Osteoblast (primary cell): ENCODE measurements at regions not wholly inside any gene's neighbourhood (a gene's known extent, or its start where the extent isn't known, plus 50 kb on each side); places are given as distances from the start of the nearest gene placed in this dataset.

ENCODE experiments used
- DNase-seq: peaks from one replicate; pipeline ENCODE4 v3.0.0; 2011; ENCODE audit warnings: low spot score, mixed read lengths; ENCODE audit not compliant: insufficient read length; ENCODE audit errors: missing footprints
- H2AFZ ChIP-seq: 2 replicates; pipeline ENCODE4 v1.6.0; 2011; ENCODE audit warnings: mild to moderate bottlenecking, low read length
- H3K27ac ChIP-seq: 2 replicates; pipeline ENCODE4 v1.5.1; 2011; ENCODE audit warnings: mild to moderate bottlenecking, low read depth, low read length, moderate library complexity
- H3K27me3 ChIP-seq: 2 replicates; pipeline ENCODE4 v1.6.0; 2012; ENCODE audit warnings: mild to moderate bottlenecking, control low read depth, inconsistent platforms, low read length, moderate library complexity; ENCODE audit not compliant: insufficient read depth
- H3K36me3 ChIP-seq: 2 replicates; pipeline ENCODE4 v1.5.1; 2011; ENCODE audit warnings: mild to moderate bottlenecking, low read length, control low read depth, moderate library complexity; ENCODE audit not compliant: insufficient read depth
- H3K4me1 ChIP-seq: 2 replicates; pipeline ENCODE4 v1.5.1; 2011; ENCODE audit warnings: mild to moderate bottlenecking, low read length, control low read depth, moderate library complexity; ENCODE audit not compliant: insufficient read depth
- H3K4me2 ChIP-seq: 2 replicates; pipeline ENCODE4 v1.6.0; 2011; ENCODE audit warnings: mild to moderate bottlenecking, low read length; ENCODE audit not compliant: insufficient read depth
- H3K4me3 ChIP-seq: fragments of 200-600 bp; sonication (generic); 3 replicates; pipeline ENCODE4 v1.5.1; 2012; ENCODE audit warnings: mild to moderate bottlenecking, low read length, inconsistent platforms; ENCODE audit not compliant: insufficient read depth
- H3K79me2 ChIP-seq: 2 replicates; pipeline ENCODE4 v1.6.0; 2012; ENCODE audit warnings: mild to moderate bottlenecking, low read length, control low read depth, inconsistent platforms; ENCODE audit not compliant: insufficient read depth
- H3K9me3 ChIP-seq: 2 replicates; pipeline ENCODE4 v1.5.1; 2011; ENCODE audit warnings: low read depth, low read length, control low read depth
- H4K20me1 ChIP-seq: 2 replicates; pipeline ENCODE4 v1.6.0; 2012; ENCODE audit warnings: mild to moderate bottlenecking, low read length, control low read depth; ENCODE audit not compliant: insufficient read depth
- TF ChIP-seq, protein P1 (sequence below): IDR thresholded peaks from 2 replicates; pipeline ENCODE4 v1.5.1; 2011; ENCODE audit warnings: mild to moderate bottlenecking, low read depth, low read length, moderate library complexity; ENCODE audit errors: extremely low read depth

DNA sequence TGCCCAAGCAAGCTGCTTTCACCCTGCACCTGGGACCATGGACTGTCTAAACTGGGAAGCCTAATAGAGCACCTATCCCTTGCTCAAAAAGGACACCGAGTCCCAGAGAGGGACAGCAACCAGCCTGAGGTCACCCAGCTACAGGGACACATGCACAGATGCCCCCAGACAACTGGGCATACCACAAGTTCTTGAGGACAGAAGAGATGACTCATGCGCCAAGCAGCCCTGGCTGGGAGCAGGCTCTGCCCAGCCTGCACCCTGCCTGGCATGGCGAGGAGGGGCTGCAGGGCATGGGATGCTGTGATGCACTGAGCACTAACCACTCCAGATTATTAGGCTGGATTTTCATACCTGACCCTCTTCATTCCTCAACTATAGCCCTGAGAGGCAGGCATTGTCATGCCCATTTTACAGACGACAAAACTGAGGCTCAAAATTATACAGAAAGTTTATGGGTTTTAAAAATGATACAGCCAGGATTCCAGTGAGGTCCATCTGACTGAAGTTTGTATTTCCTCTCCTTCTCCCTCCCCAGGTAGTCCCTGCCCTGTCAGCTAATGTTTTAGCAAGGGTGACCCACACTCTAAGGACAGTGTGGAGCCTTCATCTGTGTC is 289.3 kb upstream of the ZMIZ1 start:
- Histone ChIP-seq H4K20me1 (no peaks in the 10 kb centered on the region), H3K4me3 (no peak overlapping the region), H3K79me2 (no peaks in the 10 kb centered on the region), H3K27me3 (peaks cover 16% of the 10 kb centered on the region), H3K36me3 (no peaks in the 10 kb centered on the region), H2AFZ (no peak overlapping the region), H3K27ac (no peak overlapping the region), H3K4me2 (no peak overlapping the region), H3K9me3 (peaks cover 2% of the 10 kb centered on the region), H3K4me1 (no peaks in the 10 kb centered on the region)
- DNase-seq: no peak
- TF ChIP-seq, protein P1, sequence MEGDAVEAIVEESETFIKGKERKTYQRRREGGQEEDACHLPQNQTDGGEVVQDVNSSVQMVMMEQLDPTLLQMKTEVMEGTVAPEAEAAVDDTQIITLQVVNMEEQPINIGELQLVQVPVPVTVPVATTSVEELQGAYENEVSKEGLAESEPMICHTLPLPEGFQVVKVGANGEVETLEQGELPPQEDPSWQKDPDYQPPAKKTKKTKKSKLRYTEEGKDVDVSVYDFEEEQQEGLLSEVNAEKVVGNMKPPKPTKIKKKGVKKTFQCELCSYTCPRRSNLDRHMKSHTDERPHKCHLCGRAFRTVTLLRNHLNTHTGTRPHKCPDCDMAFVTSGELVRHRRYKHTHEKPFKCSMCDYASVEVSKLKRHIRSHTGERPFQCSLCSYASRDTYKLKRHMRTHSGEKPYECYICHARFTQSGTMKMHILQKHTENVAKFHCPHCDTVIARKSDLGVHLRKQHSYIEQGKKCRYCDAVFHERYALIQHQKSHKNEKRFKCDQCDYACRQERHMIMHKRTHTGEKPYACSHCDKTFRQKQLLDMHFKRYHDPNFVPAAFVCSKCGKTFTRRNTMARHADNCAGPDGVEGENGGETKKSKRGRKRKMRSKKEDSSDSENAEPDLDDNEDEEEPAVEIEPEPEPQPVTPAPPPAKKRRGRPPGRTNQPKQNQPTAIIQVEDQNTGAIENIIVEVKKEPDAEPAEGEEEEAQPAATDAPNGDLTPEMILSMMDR: no peak

DNA sequence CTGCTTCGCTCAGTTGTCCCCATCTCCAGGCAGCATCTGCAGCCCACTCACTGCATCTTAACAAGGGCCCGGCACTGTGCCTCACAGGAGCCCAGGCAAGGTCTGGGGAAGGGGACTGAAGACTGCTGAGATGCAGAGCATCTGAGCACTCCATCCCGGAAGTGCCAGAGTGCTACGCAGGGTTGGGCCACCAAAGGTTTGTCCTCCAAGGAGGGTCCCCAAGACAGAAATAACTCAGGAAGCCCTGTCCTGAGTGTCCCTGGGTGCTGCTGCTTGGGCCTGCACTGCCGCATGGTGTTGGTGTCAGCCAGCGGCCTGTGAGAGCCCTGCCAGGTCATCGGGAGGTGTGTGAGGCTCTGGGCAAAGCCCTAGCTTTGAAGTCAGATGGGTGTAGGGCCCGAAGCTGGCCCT is 288.2 kb upstream of the ZMIZ1 start:
- Histone ChIP-seq H3K27me3 (peaks cover 26% of the 10 kb centered on the region), H4K20me1 (no peaks in the 10 kb centered on the region), H3K36me3 (no peaks in the 10 kb centered on the region), H3K4me3 (no peak overlapping the region), H3K4me1 (no peaks in the 10 kb centered on the region), H3K4me2 (no peak overlapping the region), H3K79me2 (no peaks in the 10 kb centered on the region), H3K27ac (no peak overlapping the region), H2AFZ (no peak overlapping the region), H3K9me3 (peaks cover 2% of the 10 kb centered on the region)
- TF ChIP-seq, protein P1: no peak
- DNase-seq: no peak

DNA sequence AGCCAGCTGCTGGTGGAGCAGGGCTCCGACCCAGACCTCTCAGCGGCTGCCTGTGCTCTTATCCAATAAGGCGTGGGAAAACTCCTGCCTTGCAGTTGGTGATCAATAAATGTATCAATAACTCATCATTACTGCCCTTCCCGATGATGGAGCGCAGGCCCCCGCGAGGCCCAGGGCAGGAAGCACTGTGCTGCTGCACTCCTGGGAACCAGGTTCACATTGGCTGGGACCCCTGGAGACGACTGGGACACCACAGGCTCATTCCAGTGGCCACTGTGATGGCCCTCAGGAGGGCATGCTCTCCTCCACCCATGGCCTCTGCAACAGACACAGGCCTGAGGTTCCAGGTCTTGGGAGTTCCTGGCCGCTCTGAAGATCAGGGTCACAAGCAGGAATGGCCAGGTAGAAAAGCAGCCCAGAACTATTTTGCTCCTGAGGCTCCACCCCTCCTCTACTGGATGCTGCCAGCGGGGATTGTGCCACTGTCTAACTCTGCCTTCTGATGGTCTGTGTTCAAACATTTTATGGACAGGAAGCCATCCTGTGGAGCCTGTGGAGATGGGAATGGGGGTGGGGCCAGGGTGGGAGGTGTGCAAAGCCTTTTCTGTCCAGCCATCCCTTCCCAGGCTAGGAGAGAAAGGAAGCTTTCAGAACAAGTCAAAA is 287.4 kb upstream of the ZMIZ1 start:
- H2AFZ ChIP-seq: no peak overlapping the region
- peaks cover 2% of the 10 kb centered on the region for H3K9me3 ChIP-seq
- no peak for DNase-seq
- no peak overlapping the region for H3K4me3 ChIP-seq
- no peaks in the 10 kb centered on the region for H3K4me1 ChIP-seq
- no peaks in the 10 kb centered on the region for H3K36me3 ChIP-seq
- TF ChIP-seq, protein P1: no peak
- H3K27me3 ChIP-seq: peaks cover 32% of the 10 kb centered on the region
- H4K20me1 ChIP-seq: no peaks in the 10 kb centered on the region
- no peaks in the 10 kb centered on the region for H3K79me2 ChIP-seq
- no peak overlapping the region for H3K27ac ChIP-seq
- no peak overlapping the region for H3K4me2 ChIP-seq

DNA sequence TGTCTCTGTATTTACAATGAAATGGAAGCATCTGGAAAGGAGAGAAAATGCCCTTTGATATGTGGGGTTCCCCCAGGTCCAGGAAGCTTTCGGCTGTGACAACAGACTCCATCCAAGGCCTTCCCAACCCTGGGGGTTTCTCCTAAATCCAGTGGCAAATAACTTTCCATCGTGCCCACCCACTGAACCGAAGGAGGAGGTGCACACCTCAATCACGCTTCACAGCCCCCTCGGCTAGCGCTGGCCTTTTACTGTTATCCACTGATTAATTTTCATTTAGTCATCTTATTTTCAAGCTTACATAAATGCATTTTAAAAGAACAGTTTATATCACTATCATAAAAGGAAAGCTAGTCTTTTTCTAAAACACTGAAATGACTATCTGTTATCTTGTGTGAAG is 286.8 kb upstream of the ZMIZ1 start:
- Histone ChIP-seq H3K36me3 (no peaks in the 10 kb centered on the region), H3K9me3 (peaks cover 2% of the 10 kb centered on the region), H3K27ac (no peak overlapping the region), H3K79me2 (no peaks in the 10 kb centered on the region), H2AFZ (no peak overlapping the region), H3K4me3 (no peak overlapping the region), H4K20me1 (no peaks in the 10 kb centered on the region), H3K4me1 (no peaks in the 10 kb centered on the region), H3K4me2 (no peak overlapping the region), H3K27me3 (peaks cover 36% of the 10 kb centered on the region)
- no peak for DNase-seq
- TF ChIP-seq, protein P1: no peak
